GM23248 (cell line): ENCODE measurements at regions not wholly inside any gene's neighbourhood (a gene's known extent, or its start where the extent isn't known, plus 50 kb on each side); places are given as distances from the start of the nearest gene placed in this dataset.

Experiments
- DNase-seq: peaks from one replicate; pipeline ENCODE4 v3.0.0-alpha.2; 2015
- H2AFZ ChIP-seq: fragments of 200-600 bp; sonication (generic); 2 replicates; pipeline ENCODE4 v1.6.1; 2016; ENCODE audit warnings: antibody characterized with exemption
- H3F3A ChIP-seq: fragments of 200-600 bp; sonication (generic); 2 replicates; pipeline ENCODE4 v1.6.1; 2016; ENCODE audit warnings: mild to moderate bottlenecking, antibody characterized with exemption, mixed run types; ENCODE audit not compliant: insufficient read depth
- H3K27ac ChIP-seq: fragments of 200-600 bp; sonication (generic); 2 replicates; pipeline ENCODE4 v1.5.1; 2016; ENCODE audit warnings: mild to moderate bottlenecking
- H3K27me3 ChIP-seq: fragments of 200-600 bp; sonication (generic); replicated peaks from 2 replicates; pipeline ENCODE4 v1.6.1; 2016; ENCODE audit warnings: mild to moderate bottlenecking; ENCODE audit not compliant: insufficient read depth
- H3K36me3 ChIP-seq: fragments of 200-600 bp; sonication (generic); 2 replicates; pipeline ENCODE4 v1.6.1; 2016; ENCODE audit warnings: low read depth, mild to moderate bottlenecking
- H3K4me1 ChIP-seq: fragments of 200-600 bp; sonication (generic); 2 replicates; pipeline ENCODE4 v1.6.1; 2016; ENCODE audit warnings: mild to moderate bottlenecking; ENCODE audit not compliant: insufficient read depth
- H3K4me2 ChIP-seq: fragments of 200-600 bp; sonication (generic); one replicate; pipeline ENCODE4 v1.6.1; 2016; ENCODE audit warnings: mild to moderate bottlenecking; ENCODE audit not compliant: unreplicated experiment
- H3K4me3 ChIP-seq: fragments of 200-600 bp; sonication (generic); 2 replicates; pipeline ENCODE4 v1.5.1; 2016; ENCODE audit warnings: mild to moderate bottlenecking
- H3K79me2 ChIP-seq: fragments of 200-600 bp; sonication (generic); 2 replicates; pipeline ENCODE4 v1.6.1; 2016; ENCODE audit warnings: mild to moderate bottlenecking; ENCODE audit not compliant: insufficient read depth
- H3K9ac ChIP-seq: fragments of 200-600 bp; sonication (generic); 2 replicates; pipeline ENCODE4 v1.6.1; 2016; ENCODE audit warnings: mild to moderate bottlenecking
- H3K9me2 ChIP-seq: fragments of 200-600 bp; sonication (generic); 2 replicates; pipeline ENCODE4 v1.6.1; 2016; ENCODE audit warnings: mixed run types, mild to moderate bottlenecking, moderate library complexity; ENCODE audit not compliant: insufficient read depth
- H3K9me3 ChIP-seq: fragments of 200-600 bp; sonication (generic); one replicate; pipeline ENCODE4 v1.6.1; 2017; ENCODE audit warnings: low read depth
- H4K20me1 ChIP-seq: fragments of 200-600 bp; sonication (generic); 2 replicates; pipeline ENCODE4 v1.6.0; 2016; ENCODE audit not compliant: insufficient read depth
- EZH2 ChIP-seq: fragments of 200-600 bp; sonication (generic); IDR thresholded peaks from 2 replicates; pipeline ENCODE4 v1.6.1; 2018; ENCODE audit warnings: antibody characterized with exemption, mild to moderate bottlenecking; ENCODE audit not compliant: insufficient read depth, poor library complexity, severe bottlenecking
- EZH2phosphoT487 ChIP-seq: fragments of 200-600 bp; sonication (generic); IDR thresholded peaks from 2 replicates; pipeline ENCODE4 v1.6.1; 2018; ENCODE audit warnings: antibody characterized with exemption, moderate library complexity, mild to moderate bottlenecking, low read depth; ENCODE audit not compliant: insufficient read depth
- WGBS, 2 experiments: methylation state at CpG; one replicate each; pipeline ENCODE4 v1.1.6; 2015 to 2017; ENCODE audit warnings: low lambda C conversion rate in 2 of 2, low coverage in 1 of 2; ENCODE audit errors: missing lambda C conversion rate in 2 of 2; 5-methylcytosine and 5-hydroxymethylcytosine counted together
- in situ Hi-C: fragments of 300-500 bp; cut with MboI; formaldehyde crosslinking; loops from 2 replicates; pipeline ENCODE4 v1.15.0; 2020

- no peak for DNase-seq
- no peaks in the 10 kb centered on the region for H3K9me2 ChIP-seq
- no peak for TF ChIP-seq EZH2phosphoT487
- no peak for TF ChIP-seq EZH2
- no peak overlapping the region for H3K27ac ChIP-seq
- H3K9ac ChIP-seq, result no peak overlapping the region
- in situ Hi-C loops, result no loop called here
- H4K20me1 ChIP-seq, result no peaks in the 10 kb centered on the region
- H3K4me1 ChIP-seq, result no peaks in the 10 kb centered on the region
- H3K9me3 ChIP-seq, result no peaks in the 10 kb centered on the region
- no peak overlapping the region for H2AFZ ChIP-seq
- H3K27me3 ChIP-seq, result no peaks in the 10 kb centered on the region
- 0 to 14% methylated on average over 1 of the region's 1 CpG for WGBS, 2 experiments
- no peaks in the 10 kb centered on the region for H3K79me2 ChIP-seq
- H3K4me3 ChIP-seq, result no peak overlapping the region
- no peak overlapping the region for H3K4me2 ChIP-seq
- no peaks in the 10 kb centered on the region for H3F3A ChIP-seq
- no peaks in the 10 kb centered on the region for H3K36me3 ChIP-seq
These were observed 248.2 kb upstream of the GPR149 start for GRCh38 chr3:154678041-154678654.

- no peaks in the 10 kb centered on the region for H4K20me1 ChIP-seq
- DNase-seq, result no peak
- in situ Hi-C loops, result no loop called here
- TF ChIP-seq EZH2phosphoT487, result no peak
- no peak for TF ChIP-seq EZH2
- no peak overlapping the region for H2AFZ ChIP-seq
- H3K4me3 ChIP-seq, result no peak overlapping the region
- no peak overlapping the region for H3K9ac ChIP-seq
- no peaks in the 10 kb centered on the region for H3K4me1 ChIP-seq
- H3K9me2 ChIP-seq, result no peaks in the 10 kb centered on the region
- H3K27ac ChIP-seq, result no peak overlapping the region
- H3K79me2 ChIP-seq, result no peaks in the 10 kb centered on the region
- no peak overlapping the region for H3K4me2 ChIP-seq
- no peaks in the 10 kb centered on the region for H3K27me3 ChIP-seq
- WGBS, 2 experiments, result 46 to 71% methylated on average over 1 of the region's 1 CpG
- H3F3A ChIP-seq, result no peaks in the 10 kb centered on the region
- no peaks in the 10 kb centered on the region for H3K36me3 ChIP-seq
- H3K9me3 ChIP-seq, result no peaks in the 10 kb centered on the region
These were observed 238.8 kb upstream of the GPR149 start for GRCh38 chr3:154668835-154669234.

GRCh38 chr3:154668187-154668586 is 238.2 kb upstream of the GPR149 start:
- H3K27ac ChIP-seq, result no peak overlapping the region

GRCh38 chr3:154666542-154666941 is 236.6 kb upstream of the GPR149 start:
- no peak overlapping the region for H3K4me3 ChIP-seq
- no peaks in the 10 kb centered on the region for H3K27me3 ChIP-seq
- H3K4me1 ChIP-seq, result no peaks in the 10 kb centered on the region
- no peaks in the 10 kb centered on the region for H3F3A ChIP-seq
- no peak overlapping the region for H3K9ac ChIP-seq
- no peaks in the 10 kb centered on the region for H3K9me2 ChIP-seq
- H2AFZ ChIP-seq, result no peak overlapping the region
- H3K79me2 ChIP-seq, result no peaks in the 10 kb centered on the region
- 79 to 82% methylated on average over 3 of the region's 3 CpGs for WGBS, 2 experiments
- H3K36me3 ChIP-seq, result no peaks in the 10 kb centered on the region
- H3K27ac ChIP-seq, result no peak overlapping the region
- in situ Hi-C loops, result no loop called here
- H4K20me1 ChIP-seq, result no peaks in the 10 kb centered on the region
- no peak overlapping the region for H3K4me2 ChIP-seq
- H3K9me3 ChIP-seq, result no peaks in the 10 kb centered on the region
- TF ChIP-seq EZH2phosphoT487 (no peak), EZH2 (no peak)
- DNase-seq, result no peak

More at GRCh38 chr3:154668187-154668586, 238.2 kb upstream of the GPR149 start:
- DNase-seq, result no peak
- Histone ChIP-seq H2AFZ (no peak overlapping the region), H3K4me3 (no peak overlapping the region), H3K9ac (no peak overlapping the region), H3F3A (no peaks in the 10 kb centered on the region), H3K9me2 (no peaks in the 10 kb centered on the region), H3K36me3 (no peaks in the 10 kb centered on the region), H3K4me2 (no peak overlapping the region), H3K27me3 (no peaks in the 10 kb centered on the region), H4K20me1 (no peaks in the 10 kb centered on the region), H3K79me2 (no peaks in the 10 kb centered on the region), H3K9me3 (no peaks in the 10 kb centered on the region), H3K4me1 (no peaks in the 10 kb centered on the region)
- in situ Hi-C loops, result no loop called here
- WGBS, 2 experiments, result 7 to 10% methylated on average over 2 of the region's 2 CpGs
- no peak for TF ChIP-seq EZH2
- TF ChIP-seq EZH2phosphoT487, result no peak

GRCh38 chr3:154664714-154665113 is 234.7 kb upstream of the GPR149 start:
- H3K79me2 ChIP-seq, result no peaks in the 10 kb centered on the region
- H3K36me3 ChIP-seq, result no peaks in the 10 kb centered on the region
- H3K4me2 ChIP-seq, result no peak overlapping the region
- no peak overlapping the region for H3K4me3 ChIP-seq
- DNase-seq, result no peak
- no peaks in the 10 kb centered on the region for H4K20me1 ChIP-seq
- TF ChIP-seq EZH2 (no peak), EZH2phosphoT487 (no peak)
- no peak overlapping the region for H3K9ac ChIP-seq
- H3K27me3 ChIP-seq, result no peaks in the 10 kb centered on the region
- no peak overlapping the region for H2AFZ ChIP-seq
- in situ Hi-C loops, result no loop called here
- H3F3A ChIP-seq, result no peaks in the 10 kb centered on the region
- no peak overlapping the region for H3K27ac ChIP-seq
- no peaks in the 10 kb centered on the region for H3K9me2 ChIP-seq
- no peaks in the 10 kb centered on the region for H3K9me3 ChIP-seq
- no peaks in the 10 kb centered on the region for H3K4me1 ChIP-seq
